Central memory CD8-positive, alpha-beta T cell (primary cell): ENCODE measurements at regions not wholly inside any gene's neighbourhood (a gene's known extent, or its start where the extent isn't known, plus 50 kb on each side); places are given as distances from the start of the nearest gene placed in this dataset.
"Not testable (repeated sequence)": the region's sequence is repeated elsewhere in the genome, so short reads cannot be mapped to it uniquely, and the experiment has no call there.

Experiments
- ATAC-seq: fragments of 150-1000 bp; cut with Tn5 transposase; replicated peaks from 2 replicates; pipeline ENCODE4 v1.10.0; 2022; ENCODE audit warnings: mild to moderate bottlenecking, moderate FRiP score, moderate number of reproducible peaks; ENCODE audit not compliant: poor library complexity, severe bottlenecking; ENCODE audit errors: extremely low read depth
- DNase-seq, 2 donors: peaks; one replicate each; pipeline ENCODE4 v3.0.0; 2021; ENCODE audit warnings: low spot score in 2 of 2
- H3K27ac Mint-ChIP-seq: one replicate; pipeline ENCODE4 v1.8.0; 2022; ENCODE audit warnings: low read depth, mild to moderate bottlenecking, moderate library complexity, mixed read lengths
- H3K27me3 Mint-ChIP-seq: one replicate; pipeline ENCODE4 v1.8.0; 2022; ENCODE audit warnings: mixed read lengths
- H3K36me3 Mint-ChIP-seq: one replicate; pipeline ENCODE4 v1.8.0; 2022; ENCODE audit warnings: mild to moderate bottlenecking, moderate library complexity, mixed read lengths; ENCODE audit not compliant: insufficient read depth
- H3K4me1 Mint-ChIP-seq: one replicate; pipeline ENCODE4 v1.8.0; 2022; ENCODE audit warnings: mixed read lengths
- H3K4me3 Mint-ChIP-seq: one replicate; pipeline ENCODE4 v1.8.0; 2022; ENCODE audit warnings: mild to moderate bottlenecking, moderate library complexity, mixed read lengths
- H3K9me3 Mint-ChIP-seq: one replicate; pipeline ENCODE4 v1.8.0; 2022; ENCODE audit warnings: mixed read lengths

DNA sequence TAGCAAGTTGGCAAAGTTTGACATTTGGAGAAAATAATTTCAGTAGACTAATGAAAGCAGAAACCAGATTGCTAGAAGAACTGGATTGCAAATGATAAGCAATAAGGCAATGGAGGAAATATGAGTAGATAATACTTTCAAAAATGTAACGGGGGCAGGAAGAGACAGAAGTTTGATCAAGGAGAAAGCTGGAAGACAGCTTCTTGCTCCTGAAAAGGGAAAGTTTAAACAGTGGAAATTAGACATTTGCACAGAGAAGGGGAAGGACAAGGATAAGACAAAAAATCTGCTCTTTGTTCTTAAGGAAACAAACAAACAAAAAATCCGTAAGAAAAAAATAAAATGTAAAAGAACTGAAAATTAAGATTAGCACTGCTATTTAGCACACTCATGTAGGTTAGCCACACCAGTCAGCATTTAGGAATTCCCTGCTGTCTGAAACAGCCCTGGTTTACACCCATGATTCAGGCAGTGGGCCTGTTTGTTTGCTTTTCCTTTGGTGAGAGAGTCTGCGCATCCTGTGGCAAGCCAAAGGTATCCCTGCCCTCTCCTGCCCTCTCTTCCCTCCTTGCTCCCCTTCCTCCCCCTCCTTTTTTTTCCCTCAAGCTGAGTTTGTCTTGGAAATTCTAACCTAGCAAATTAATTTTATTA is 104.3 kb upstream of the CAV2 start:
- DNase-seq, result no peak
- no peaks in the 10 kb centered on the region for H3K4me1 Mint-ChIP-seq
- H3K27me3 Mint-ChIP-seq, result peaks cover 52% of the 10 kb centered on the region
- no peak for ATAC-seq
- H3K36me3 Mint-ChIP-seq, result no peaks in the 10 kb centered on the region
- H3K27ac Mint-ChIP-seq, result no peak overlapping the region
- no peak overlapping the region for H3K4me3 Mint-ChIP-seq
- H3K9me3 Mint-ChIP-seq, result no peaks in the 10 kb centered on the region

DNA sequence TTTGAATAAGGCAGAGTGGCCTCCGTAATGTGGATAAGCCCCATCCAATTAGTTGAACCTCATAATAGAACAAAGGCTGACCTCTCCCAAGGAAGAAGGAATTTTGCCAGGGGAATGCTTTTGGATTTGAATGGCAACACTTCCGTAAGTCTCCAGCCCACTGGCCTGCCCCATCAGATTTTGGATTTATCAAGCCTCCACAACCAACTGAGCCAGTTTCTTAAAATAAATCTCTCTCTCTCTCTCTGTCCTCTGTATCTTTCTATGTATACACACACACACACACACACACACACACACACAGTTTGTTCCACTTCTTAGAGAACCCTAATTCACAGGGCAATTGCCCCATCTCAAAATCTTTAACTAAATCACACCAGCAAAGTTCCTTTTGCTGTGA is 100.9 kb upstream of the CAV2 start:
- Mint-ChIP-seq H3K9me3 (no peaks in the 10 kb centered on the region), H3K36me3 (no peaks in the 10 kb centered on the region), H3K4me1 (no peaks in the 10 kb centered on the region), H3K27ac (no peak overlapping the region), H3K27me3 (peaks cover 86% of the 10 kb centered on the region), H3K4me3 (no peak overlapping the region)
- ATAC-seq, result no peak
- DNase-seq, result no peak

DNA sequence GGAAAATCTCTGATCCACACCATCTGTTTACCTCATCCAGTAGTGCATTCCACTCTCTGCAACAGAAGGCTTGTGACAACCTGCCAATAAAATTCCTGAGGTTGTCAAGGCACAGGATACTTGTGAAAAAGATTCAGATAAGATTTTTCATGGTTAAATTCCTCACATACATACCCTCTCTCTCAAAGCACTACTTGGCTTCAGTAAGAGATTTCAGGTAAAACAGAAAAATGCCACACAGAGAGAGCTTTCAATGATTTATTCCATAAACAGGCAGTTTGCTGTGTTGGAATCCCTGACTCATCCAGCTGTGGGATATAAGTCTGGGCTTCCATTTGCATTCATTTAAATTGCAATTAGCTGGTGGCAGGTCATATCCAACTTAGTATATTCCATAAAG is 99.7 kb upstream of the CAV2 start:
- no peaks in the 10 kb centered on the region for H3K4me1 Mint-ChIP-seq
- no peaks in the 10 kb centered on the region for H3K9me3 Mint-ChIP-seq
- DNase-seq (no peak), ATAC-seq (no peak)
- H3K4me3 Mint-ChIP-seq, result no peak overlapping the region
- no peak overlapping the region for H3K27ac Mint-ChIP-seq
- H3K27me3 Mint-ChIP-seq, result peaks cover 86% of the 10 kb centered on the region
- H3K36me3 Mint-ChIP-seq, result no peaks in the 10 kb centered on the region

DNA sequence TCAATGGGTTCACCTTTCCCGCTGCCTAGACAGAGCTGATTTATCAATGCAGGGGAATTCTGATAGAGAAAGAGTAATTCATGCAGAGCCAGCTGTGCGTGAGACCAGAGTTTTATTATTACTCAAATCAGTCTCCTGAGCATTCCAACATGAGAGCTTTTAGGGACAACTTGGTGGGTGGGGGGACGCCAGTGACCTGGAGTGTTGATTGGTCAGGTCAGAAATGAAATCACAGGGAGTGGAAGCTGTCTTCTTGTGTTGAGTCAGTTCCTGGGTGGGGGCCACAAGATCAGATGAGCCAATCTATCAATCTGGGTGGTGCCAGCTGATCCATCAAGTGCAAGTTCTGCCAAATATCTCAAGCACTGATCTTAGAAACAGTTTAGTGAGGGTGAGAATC is 99.0 kb upstream of the CAV2 start:
- no peak overlapping the region for H3K27ac Mint-ChIP-seq
- no peaks in the 10 kb centered on the region for H3K4me1 Mint-ChIP-seq
- no peak for ATAC-seq
- H3K36me3 Mint-ChIP-seq, result no peaks in the 10 kb centered on the region
- no peak overlapping the region for H3K4me3 Mint-ChIP-seq
- H3K27me3 Mint-ChIP-seq, result peaks cover 86% of the 10 kb centered on the region
- no peak for DNase-seq
- no peaks in the 10 kb centered on the region for H3K9me3 Mint-ChIP-seq

DNA sequence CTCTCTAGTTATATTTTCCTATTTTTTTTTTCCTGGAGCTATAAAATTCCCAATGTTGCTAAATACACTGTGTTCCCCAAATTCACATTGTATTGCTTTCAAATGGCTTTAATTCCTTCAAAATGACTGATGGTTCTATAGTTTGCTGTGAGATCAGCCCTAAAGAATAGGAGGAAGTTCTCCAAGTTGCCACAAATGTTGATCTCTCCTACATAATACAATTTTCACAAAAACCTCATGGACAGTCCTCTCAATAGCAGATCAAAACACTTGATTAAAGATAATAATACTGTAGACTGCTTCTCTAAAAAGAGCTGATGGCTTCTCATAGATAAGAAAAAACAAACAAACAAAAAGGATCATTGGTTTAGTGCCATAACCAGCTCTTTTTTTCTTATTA is 97.8 kb upstream of the CAV2 start:
- no peaks in the 10 kb centered on the region for H3K4me1 Mint-ChIP-seq
- H3K9me3 Mint-ChIP-seq, result no peaks in the 10 kb centered on the region
- H3K27ac Mint-ChIP-seq, result no peak overlapping the region
- no peak overlapping the region for H3K4me3 Mint-ChIP-seq
- ATAC-seq (no peak), DNase-seq (no peak)
- no peaks in the 10 kb centered on the region for H3K36me3 Mint-ChIP-seq
- peaks cover 77% of the 10 kb centered on the region for H3K27me3 Mint-ChIP-seq

DNA sequence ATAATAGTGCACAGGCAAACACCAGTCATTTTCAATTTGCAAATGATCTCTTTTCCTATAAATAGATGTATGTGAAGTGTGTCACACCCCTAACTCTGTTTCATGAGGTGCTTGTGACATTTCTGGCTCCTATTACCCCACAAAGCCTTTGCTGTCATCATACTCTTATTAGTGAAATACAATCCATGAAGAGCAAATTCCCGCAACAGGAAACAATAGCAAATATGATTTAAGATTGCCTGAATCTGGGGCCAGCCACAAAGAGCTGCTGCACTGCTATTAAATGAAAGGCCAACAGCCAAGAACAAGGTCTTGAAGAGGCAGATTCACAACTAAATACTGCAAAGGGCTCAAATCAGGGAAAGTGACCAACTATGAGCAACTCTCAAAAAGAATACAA is 96.3 kb upstream of the CAV2 start:
- peaks cover 72% of the 10 kb centered on the region for H3K27me3 Mint-ChIP-seq
- H3K4me3 Mint-ChIP-seq, result no peak overlapping the region
- no peak overlapping the region for H3K27ac Mint-ChIP-seq
- no peaks in the 10 kb centered on the region for H3K4me1 Mint-ChIP-seq
- H3K36me3 Mint-ChIP-seq, result no peaks in the 10 kb centered on the region
- no peaks in the 10 kb centered on the region for H3K9me3 Mint-ChIP-seq
- no peak for DNase-seq
- ATAC-seq, result no peak

DNA sequence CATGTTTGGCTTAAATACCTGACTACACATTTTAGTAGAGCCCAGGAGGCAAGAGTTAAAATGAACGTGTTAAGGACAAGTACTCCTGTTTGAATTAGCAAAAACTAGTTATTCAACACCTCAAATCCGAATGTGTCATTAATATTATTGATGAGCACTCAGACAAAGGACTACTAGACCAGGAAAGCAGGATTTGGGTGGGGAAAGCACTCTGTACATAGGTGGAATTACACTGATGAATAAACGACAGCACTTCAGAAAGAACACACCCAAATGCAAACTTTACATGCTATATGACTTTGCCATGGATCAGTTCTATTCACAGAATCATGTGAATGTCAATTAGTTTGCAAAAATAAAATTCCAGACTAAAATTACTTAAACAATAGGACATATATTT is 95.1 kb upstream of the CAV2 start:
- Mint-ChIP-seq H3K4me3 (no peak overlapping the region), H3K4me1 (no peaks in the 10 kb centered on the region), H3K36me3 (no peaks in the 10 kb centered on the region), H3K27me3 (peaks cover 64% of the 10 kb centered on the region), H3K9me3 (no peaks in the 10 kb centered on the region), H3K27ac (no peak overlapping the region)
- ATAC-seq (no peak), DNase-seq (no peak)

DNA sequence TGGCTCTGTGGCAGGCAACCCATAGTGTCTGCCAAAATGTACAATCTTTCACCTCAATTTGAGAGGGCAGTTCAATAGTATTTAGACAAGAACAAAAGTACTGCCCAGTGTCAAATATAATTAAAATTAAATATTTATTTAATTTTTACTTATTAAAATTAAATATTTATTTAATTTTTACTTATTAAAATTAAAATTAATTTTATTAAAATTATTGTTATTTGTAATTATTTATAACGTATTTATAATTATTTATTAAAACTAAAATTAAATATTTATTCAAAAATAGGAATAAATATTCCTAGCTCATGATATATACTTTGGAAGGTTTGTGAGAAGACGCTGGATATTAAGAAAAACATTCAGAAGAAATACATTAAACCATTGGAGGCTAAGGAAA is 93.7 kb upstream of the CAV2 start:
- H3K36me3 Mint-ChIP-seq, result no peaks in the 10 kb centered on the region
- no peaks in the 10 kb centered on the region for H3K4me1 Mint-ChIP-seq
- no peak for DNase-seq
- H3K27me3 Mint-ChIP-seq, result peaks cover 57% of the 10 kb centered on the region
- ATAC-seq, result no peak
- no peak overlapping the region for H3K4me3 Mint-ChIP-seq
- no peaks in the 10 kb centered on the region for H3K9me3 Mint-ChIP-seq
- H3K27ac Mint-ChIP-seq, result no peak overlapping the region

DNA sequence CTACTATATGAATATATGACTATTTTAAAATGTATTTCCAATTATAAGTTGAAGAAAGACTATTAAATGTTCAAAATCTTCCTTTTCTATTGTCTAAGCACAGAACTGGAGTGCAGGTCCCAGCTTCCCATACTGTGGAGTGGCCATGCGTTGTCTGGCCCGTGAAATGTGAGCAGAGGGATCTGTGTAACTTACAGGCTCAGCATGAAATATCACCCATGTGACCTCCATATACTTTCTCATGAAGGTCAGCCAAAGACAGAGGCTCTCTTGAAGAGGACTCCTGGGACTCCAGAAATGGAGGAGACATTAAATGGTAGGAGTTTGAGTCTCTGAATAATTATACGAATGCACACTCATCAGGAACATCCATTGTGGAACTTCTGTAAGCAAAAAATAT is 92.4 kb upstream of the CAV2 start:
- DNase-seq (no peak), ATAC-seq (no peak)
- no peaks in the 10 kb centered on the region for H3K9me3 Mint-ChIP-seq
- no peak overlapping the region for H3K27ac Mint-ChIP-seq
- H3K4me1 Mint-ChIP-seq, result no peaks in the 10 kb centered on the region
- no peak overlapping the region for H3K4me3 Mint-ChIP-seq
- peaks cover 43% of the 10 kb centered on the region for H3K27me3 Mint-ChIP-seq
- H3K36me3 Mint-ChIP-seq, result no peaks in the 10 kb centered on the region

DNA sequence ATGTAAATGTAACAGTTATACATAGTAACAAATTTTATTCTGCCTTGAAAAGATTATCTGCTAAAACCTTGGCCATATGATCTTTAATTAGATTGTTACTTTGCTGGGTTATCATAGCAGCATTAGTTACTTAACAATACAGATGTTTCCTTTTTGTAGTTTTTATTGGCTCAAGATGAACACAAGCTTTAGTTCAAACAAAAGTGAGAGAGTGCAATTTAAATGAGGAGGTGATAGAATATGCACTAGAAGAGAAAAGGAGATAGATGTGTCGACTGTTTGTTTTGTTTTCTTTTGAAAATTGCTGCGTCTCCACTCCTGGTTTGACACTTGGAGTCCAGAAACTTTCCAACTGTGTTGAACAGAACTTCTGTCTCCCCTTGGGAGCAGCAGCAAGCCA is 91.4 kb upstream of the CAV2 start:
- ATAC-seq (no peak), DNase-seq (no peak)
- no peak overlapping the region for H3K27ac Mint-ChIP-seq
- H3K4me1 Mint-ChIP-seq, result no peaks in the 10 kb centered on the region
- no peaks in the 10 kb centered on the region for H3K36me3 Mint-ChIP-seq
- H3K27me3 Mint-ChIP-seq, result peaks cover 33% of the 10 kb centered on the region
- no peaks in the 10 kb centered on the region for H3K9me3 Mint-ChIP-seq
- no peak overlapping the region for H3K4me3 Mint-ChIP-seq

DNA sequence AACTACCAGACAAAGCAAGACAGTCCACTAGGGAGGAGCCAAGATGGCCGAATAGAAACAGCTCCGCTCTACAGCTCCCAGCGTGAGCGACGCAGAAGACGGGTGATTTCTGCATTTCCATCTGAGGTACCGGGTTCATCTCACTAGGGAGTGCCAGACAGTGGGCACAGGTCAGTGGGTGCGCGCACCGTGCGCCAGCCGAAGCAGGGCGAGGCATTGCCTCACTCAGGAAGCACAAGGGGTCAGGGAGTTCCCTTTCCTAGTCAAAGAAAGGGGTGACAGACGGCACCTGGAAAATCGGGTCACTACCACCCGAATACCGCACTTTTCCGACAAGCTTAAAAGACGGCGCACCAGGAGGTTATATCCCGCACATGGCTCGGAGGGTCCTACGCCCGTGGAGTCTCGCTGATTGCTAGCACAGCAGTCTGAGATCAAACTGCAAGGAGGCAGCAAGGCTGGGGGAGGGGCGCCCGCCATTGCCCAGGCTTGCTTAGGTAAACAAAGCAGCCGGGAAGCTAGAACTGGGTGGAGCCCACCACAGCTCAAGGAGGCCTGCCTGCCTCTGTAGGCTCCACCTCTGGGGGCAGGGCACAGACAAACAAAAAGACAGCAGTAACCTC is 90.6 kb upstream of the CAV2 start:
- ATAC-seq, H3K4me1 Mint-ChIP-seq, DNase-seq, H3K4me3 Mint-ChIP-seq, H3K9me3 Mint-ChIP-seq, H3K27ac Mint-ChIP-seq, H3K36me3 Mint-ChIP-seq: not testable (repeated sequence)
- peaks cover 28% of the 10 kb centered on the region for H3K27me3 Mint-ChIP-seq

DNA sequence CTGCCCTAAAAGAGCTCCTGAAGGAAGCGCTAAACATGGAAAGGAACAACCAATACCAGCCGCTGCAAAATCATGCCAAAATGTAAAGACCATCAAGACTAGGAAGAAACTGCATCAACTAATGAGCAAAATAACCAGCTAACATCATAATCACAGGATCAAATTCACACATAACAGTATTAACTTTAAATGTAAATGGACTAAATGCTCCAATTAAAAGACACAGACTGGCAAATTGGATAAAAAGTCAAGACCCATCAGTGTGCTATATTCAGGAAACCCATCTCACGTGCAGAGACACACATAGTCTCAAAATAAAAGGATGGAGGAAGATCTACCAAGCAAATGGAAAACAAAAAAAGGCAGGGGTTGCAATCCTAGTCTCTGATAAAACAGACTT is 88.8 kb upstream of the CAV2 start:
- not testable (repeated sequence) for H3K36me3 Mint-ChIP-seq, ATAC-seq, H3K4me3 Mint-ChIP-seq, H3K4me1 Mint-ChIP-seq, H3K27ac Mint-ChIP-seq, H3K9me3 Mint-ChIP-seq, DNase-seq
- peaks cover 14% of the 10 kb centered on the region for H3K27me3 Mint-ChIP-seq

DNA sequence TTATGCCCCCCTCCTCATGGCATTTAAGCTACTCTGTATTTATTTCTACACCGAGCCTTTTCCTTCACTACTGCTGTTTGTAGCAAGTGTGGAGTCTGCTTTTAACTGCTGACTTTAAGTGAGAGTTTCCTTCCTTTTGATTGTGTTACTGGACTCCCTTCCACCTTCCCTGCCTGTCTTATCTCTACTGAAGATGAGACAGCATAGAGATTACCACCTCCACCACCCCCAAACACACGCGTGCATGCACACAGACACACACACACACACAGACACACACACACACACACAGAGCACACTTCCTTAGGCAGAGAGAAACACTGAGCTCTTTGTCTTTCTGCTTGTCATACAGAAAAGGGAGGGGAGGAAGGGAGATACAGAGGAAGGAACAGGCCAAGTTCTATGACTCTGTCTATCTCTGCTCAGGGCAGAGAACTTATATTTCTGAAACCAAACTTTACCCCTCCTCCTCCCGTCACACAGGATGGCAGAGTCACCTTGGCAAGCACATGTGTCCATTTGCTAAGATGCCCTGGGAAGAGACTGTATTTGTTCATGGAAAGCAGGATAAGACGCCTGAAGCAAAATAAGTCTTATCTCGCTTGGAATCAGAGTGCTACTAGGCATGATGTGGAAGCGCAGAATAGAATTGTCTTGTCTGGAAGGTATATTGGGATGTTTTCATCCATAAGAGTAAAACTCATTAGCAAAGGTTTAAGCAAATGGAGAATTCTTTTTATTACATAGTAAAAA is 81.8 kb upstream of the CAV2 start:
- ATAC-seq, result no peak
- H3K4me1 Mint-ChIP-seq, result no peaks in the 10 kb centered on the region
- no peak overlapping the region for H3K27ac Mint-ChIP-seq
- peaks cover 3% of the 10 kb centered on the region for H3K27me3 Mint-ChIP-seq
- no peaks in the 10 kb centered on the region for H3K9me3 Mint-ChIP-seq
- DNase-seq, result no peak
- no peaks in the 10 kb centered on the region for H3K36me3 Mint-ChIP-seq
- H3K4me3 Mint-ChIP-seq, result no peak overlapping the region
